Body of pancreas (tissue), 4 donors: ENCODE measurements at regions not wholly inside any gene's neighbourhood (a gene's known extent, or its start where the extent isn't known, plus 50 kb on each side); places are given as distances from the start of the nearest gene placed in this dataset.
A peak's percentile ranks its signal among the peaks of the same experiment; 100 is the strongest.

Source experiments
- ATAC-seq: fragments of 150-250 bp; one replicate; pipeline ENCODE4 v1.9.1; 2016
- DNase-seq, 4 donors: peaks; one replicate each; pipeline ENCODE4 v3.0.0-alpha.2; 2019
- H3K27ac ChIP-seq, 4 donors: fragments of 200-600 bp; sonication (generic); 1 replicate in 3 of 4; 2 replicates in 1 of 4; pipeline versions ENCODE4 v1.5.1 to v1.6.1; 2016 to 2019; ENCODE audit warnings: mild to moderate bottlenecking in 1 of 4, mixed read lengths in 1 of 4, moderate library complexity in 1 of 4
- H3K27me3 ChIP-seq, 2 donors: fragments of 200-600 bp; sonication (generic); one replicate each; pipeline ENCODE4 v1.6.0; 2016; ENCODE audit warnings: mild to moderate bottlenecking in 1 of 2
- H3K36me3 ChIP-seq, 2 donors: fragments of 200-600 bp; sonication (generic); replicated peaks in 1 of 2; 2 replicates each; pipeline ENCODE4 v1.5.1; 2016; ENCODE audit warnings: low read depth in 2 of 2; ENCODE audit not compliant: insufficient read depth in 1 of 2
- H3K4me1 ChIP-seq: fragments of 200-600 bp; sonication (generic); one replicate; pipeline ENCODE4 v1.6.0; 2016
- H3K4me3 ChIP-seq, 2 donors: fragments of 200-600 bp; sonication (generic); 1 replicate in 1 of 2; 2 replicates in 1 of 2; pipeline ENCODE4 v1.5.1; 2016 to 2019
- H3K9me3 ChIP-seq, 3 donors: fragments of 200-600 bp; sonication (generic); 1 replicate in 2 of 3; 2 replicates in 1 of 3; pipeline ENCODE4 v1.5.1; 2016
- POLR2A ChIP-seq, 3 donors: fragments of 450-650 bp; IDR thresholded peaks; one replicate each; pipeline ENCODE4 v1.6.1; 2016; ENCODE audit warnings: antibody characterized with exemption in 3 of 3, mild to moderate bottlenecking in 2 of 3
- WGBS, 2 donors: methylation state at CpG; one replicate each; pipeline ENCODE4 v1.1.5; 2017; 5-methylcytosine and 5-hydroxymethylcytosine counted together
- intact Hi-C: fragments of 100-400 bp; cut with DNase I; formaldehyde crosslinking; loops from one replicate; pipeline ENCODE4 v1.15.1; 2023
- TF ChIP-seq, protein P1 (sequence below), 7 experiments: fragments of 450-650 bp in 4 of 7; fragments of 200-600 bp in 3 of 7; sonication (generic) in 3 of 7; IDR thresholded peaks; one replicate each; pipeline ENCODE4 v1.5.1; 2016 to 2019; ENCODE audit warnings: antibody characterized with exemption in 7 of 7

DNA sequence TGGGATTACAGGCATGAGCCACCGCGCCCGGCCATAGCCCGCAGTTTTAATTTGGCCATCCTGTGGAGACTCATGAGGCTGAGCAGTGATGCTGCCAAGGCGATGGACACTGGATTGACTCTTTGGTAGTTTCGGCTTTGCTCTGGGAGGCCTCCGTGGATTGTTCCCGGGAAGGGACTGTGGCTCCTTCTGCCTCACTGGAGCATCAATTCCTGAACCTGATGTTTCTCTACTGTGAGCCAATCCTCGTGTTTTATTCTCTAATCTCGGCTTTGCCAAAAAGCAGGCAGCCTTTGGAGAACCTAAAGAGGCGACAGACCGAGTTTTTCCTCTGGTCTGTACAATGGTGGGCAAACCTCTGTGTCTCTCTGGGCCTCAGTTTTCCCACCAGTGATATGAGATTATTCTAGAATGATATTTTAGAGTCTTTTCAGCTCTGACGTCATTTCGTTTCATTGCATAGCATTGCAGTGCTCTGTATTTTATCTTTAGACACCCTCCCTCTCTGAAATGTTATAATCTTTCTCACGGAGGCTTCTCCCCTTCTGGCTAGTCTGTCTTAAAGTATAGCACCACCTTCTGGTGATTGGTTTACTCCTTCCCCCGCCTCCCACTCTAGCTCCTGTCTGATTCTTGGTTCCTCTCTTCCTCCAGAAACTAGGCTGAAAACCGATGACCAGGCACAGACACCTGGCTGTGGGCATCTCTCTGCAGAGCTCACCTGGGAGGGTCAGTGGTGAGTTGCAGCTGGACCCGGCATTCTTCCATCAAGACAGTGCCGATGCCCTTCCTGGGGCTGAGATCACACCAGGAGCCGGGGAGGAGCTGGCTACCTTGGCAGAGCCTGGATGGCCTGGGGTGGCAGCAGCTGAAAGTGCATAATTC lies 341.3 kb downstream of the MYCN start:
- Histone ChIP-seq H3K4me3 (no peak overlapping the region), H3K36me3 (no peaks in the 10 kb centered on the region), H3K27me3 (no peaks in the 10 kb centered on the region), H3K27ac (no peak overlapping the region), H3K4me1 (no peaks in the 10 kb centered on the region), H3K9me3 (no peaks in the 10 kb centered on the region)
- 53 to 64% methylated on average over 20 of the region's 20 CpGs for WGBS, 2 donors
- no peak for TF ChIP-seq POLR2A (IDR thresholded peaks at IDR 0.05)
- TF ChIP-seq, protein P1, sequence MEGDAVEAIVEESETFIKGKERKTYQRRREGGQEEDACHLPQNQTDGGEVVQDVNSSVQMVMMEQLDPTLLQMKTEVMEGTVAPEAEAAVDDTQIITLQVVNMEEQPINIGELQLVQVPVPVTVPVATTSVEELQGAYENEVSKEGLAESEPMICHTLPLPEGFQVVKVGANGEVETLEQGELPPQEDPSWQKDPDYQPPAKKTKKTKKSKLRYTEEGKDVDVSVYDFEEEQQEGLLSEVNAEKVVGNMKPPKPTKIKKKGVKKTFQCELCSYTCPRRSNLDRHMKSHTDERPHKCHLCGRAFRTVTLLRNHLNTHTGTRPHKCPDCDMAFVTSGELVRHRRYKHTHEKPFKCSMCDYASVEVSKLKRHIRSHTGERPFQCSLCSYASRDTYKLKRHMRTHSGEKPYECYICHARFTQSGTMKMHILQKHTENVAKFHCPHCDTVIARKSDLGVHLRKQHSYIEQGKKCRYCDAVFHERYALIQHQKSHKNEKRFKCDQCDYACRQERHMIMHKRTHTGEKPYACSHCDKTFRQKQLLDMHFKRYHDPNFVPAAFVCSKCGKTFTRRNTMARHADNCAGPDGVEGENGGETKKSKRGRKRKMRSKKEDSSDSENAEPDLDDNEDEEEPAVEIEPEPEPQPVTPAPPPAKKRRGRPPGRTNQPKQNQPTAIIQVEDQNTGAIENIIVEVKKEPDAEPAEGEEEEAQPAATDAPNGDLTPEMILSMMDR (IDR thresholded peaks at IDR 0.05), result peak in 6 of 7 experiments; percentile 18 to 55 (median 46)
- intact Hi-C loops, result no loop called here
- DNase-seq, result peak; percentile 15 to 31 (median 22)
- no peak for ATAC-seq

DNA sequence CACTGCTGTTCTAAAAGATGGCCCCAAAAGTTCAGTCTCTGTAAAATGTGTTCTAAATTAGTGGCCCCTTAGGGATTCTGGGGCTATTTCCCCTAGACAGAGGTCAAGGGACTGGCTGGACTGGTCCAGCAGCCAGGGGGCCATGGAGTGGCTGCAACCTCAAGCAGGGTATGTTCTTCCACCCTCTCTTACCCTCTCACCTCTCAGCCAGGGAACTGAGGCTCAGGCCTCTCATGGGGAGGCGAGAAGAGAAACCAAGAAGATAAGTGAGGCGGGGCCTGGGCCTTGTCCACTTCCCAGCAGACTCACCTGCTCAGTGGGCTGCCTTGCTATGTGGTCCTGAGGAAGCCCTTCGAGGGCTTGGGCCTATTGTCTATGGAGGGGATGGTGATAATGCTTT lies 339.7 kb downstream of the MYCN start:
- WGBS, 2 donors, result 88 to 92% methylated on average over 3 of the region's 3 CpGs
- Histone ChIP-seq H3K9me3 (no peaks in the 10 kb centered on the region), H3K27me3 (no peaks in the 10 kb centered on the region), H3K27ac (no peak overlapping the region), H3K4me3 (no peak overlapping the region), H3K4me1 (no peaks in the 10 kb centered on the region), H3K36me3 (no peaks in the 10 kb centered on the region)
- no peak for DNase-seq
- no peak for TF ChIP-seq POLR2A (IDR thresholded peaks at IDR 0.05)
- TF ChIP-seq, protein P1 (IDR thresholded peaks at IDR 0.05), result no peak
- intact Hi-C loops, result no loop called here
- no peak for ATAC-seq

DNA sequence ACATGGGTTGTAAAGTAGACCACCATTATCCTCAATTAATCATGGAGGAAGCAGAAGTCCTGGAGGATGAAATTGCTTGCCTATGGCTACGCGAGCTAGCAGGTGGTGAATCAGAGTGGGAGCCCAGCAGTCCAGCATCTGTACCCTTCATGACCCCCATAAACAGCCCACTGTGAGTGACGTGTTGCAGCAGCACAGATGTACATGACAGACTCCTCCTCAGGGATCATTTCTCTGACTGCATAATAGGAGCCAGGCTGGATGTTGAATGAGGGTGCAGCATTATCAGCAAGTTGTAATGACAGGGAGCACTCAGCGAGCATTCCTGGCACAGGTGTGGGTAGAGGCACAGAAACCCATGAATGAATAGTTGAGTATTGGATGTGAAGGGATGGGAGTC lies 339.3 kb downstream of the MYCN start:
- DNase-seq (no peak), ATAC-seq (no peak)
- WGBS, 2 donors, result 64 to 84% methylated on average over 4 of the region's 4 CpGs
- intact Hi-C loops, result no loop called here
- TF ChIP-seq, protein P1 (IDR thresholded peaks at IDR 0.05), result no peak
- TF ChIP-seq POLR2A (IDR thresholded peaks at IDR 0.05), result no peak
- Histone ChIP-seq H3K9me3 (no peaks in the 10 kb centered on the region), H3K4me3 (no peak overlapping the region), H3K4me1 (no peaks in the 10 kb centered on the region), H3K36me3 (no peaks in the 10 kb centered on the region), H3K27me3 (no peaks in the 10 kb centered on the region), H3K27ac (no peak overlapping the region)

DNA sequence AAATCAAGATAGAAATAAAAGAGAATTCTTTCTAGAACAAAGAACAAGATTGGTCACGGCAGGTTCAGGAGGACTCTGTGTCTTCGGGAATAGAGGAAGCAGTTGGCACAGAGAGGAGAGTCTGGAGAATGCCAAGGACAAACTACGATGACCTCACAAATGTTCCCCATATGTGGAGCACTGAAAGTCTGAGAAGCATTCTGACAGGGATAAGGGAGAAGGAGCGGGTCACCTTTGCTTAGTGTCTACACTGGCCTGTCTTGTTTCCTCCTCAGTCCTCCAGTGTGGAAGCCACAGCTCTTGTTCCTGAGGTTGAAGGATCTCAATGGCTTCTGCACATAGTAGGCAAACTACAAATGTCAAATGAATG lies 338.8 kb downstream of the MYCN start:
- Histone ChIP-seq H3K9me3 (no peaks in the 10 kb centered on the region), H3K4me1 (no peaks in the 10 kb centered on the region), H3K4me3 (no peak overlapping the region), H3K27ac (no peak overlapping the region), H3K36me3 (no peaks in the 10 kb centered on the region), H3K27me3 (no peaks in the 10 kb centered on the region)
- no peak for TF ChIP-seq POLR2A (IDR thresholded peaks at IDR 0.05)
- TF ChIP-seq, protein P1 (IDR thresholded peaks at IDR 0.05), result no peak
- WGBS, 2 donors, result 29 to 55% methylated on average over 4 of the region's 4 CpGs
- intact Hi-C loops, result no loop called here
- ATAC-seq (no peak), DNase-seq (no peak)
